BJ (cell line): ENCODE measurements at regions not wholly inside any gene's neighbourhood (a gene's known extent, or its start where the extent isn't known, plus 50 kb on each side); places are given as distances from the start of the nearest gene placed in this dataset.
"Not testable (repeated sequence)": the region's sequence is repeated elsewhere in the genome, so short reads cannot be mapped to it uniquely, and the experiment has no call there.

Source experiments
- CTCF ChIA-PET: fragments of 350-600 bp; formaldehyde crosslinking; extraction: SDS; loops from one replicate; lab custom pipeline; 2021; ENCODE audit warnings: antibody characterized with exemption, inconsistent platforms; lab: Yijun Ruan, JAX
- POLR2A ChIA-PET: fragments of 300-600 bp; sonication (Branson Sonifier 250); formaldehyde crosslinking; extraction: SDS; loops from one replicate; lab custom pipeline; 2021; ENCODE audit warnings: antibody characterized with exemption; lab: Charles Lee
- DNase-seq: peaks from one replicate; pipeline ENCODE4 v3.0.0-alpha.2; 2011; ENCODE audit warnings: low read depth
- H3K27me3 ChIP-seq: 2 replicates; pipeline ENCODE4 v1.6.0; 2011; ENCODE audit warnings: low read length; ENCODE audit not compliant: control insufficient read depth, insufficient read depth
- H3K36me3 ChIP-seq: 2 replicates; pipeline ENCODE4 v1.5.1; 2011; ENCODE audit warnings: low read length; ENCODE audit not compliant: control insufficient read depth, insufficient read depth
- H3K4me3 ChIP-seq: 2 replicates; pipeline ENCODE4 v1.5.1; 2011; ENCODE audit warnings: low read depth, mild to moderate bottlenecking, control low read depth, low read length
- TF ChIP-seq, protein P1 (sequence below): IDR thresholded peaks from 2 replicates; pipeline ENCODE4 v1.5.1; 2011; ENCODE audit warnings: low read depth, mild to moderate bottlenecking, control low read depth, inconsistent platforms, low read length, moderate library complexity; ENCODE audit not compliant: insufficient read depth

DNA sequence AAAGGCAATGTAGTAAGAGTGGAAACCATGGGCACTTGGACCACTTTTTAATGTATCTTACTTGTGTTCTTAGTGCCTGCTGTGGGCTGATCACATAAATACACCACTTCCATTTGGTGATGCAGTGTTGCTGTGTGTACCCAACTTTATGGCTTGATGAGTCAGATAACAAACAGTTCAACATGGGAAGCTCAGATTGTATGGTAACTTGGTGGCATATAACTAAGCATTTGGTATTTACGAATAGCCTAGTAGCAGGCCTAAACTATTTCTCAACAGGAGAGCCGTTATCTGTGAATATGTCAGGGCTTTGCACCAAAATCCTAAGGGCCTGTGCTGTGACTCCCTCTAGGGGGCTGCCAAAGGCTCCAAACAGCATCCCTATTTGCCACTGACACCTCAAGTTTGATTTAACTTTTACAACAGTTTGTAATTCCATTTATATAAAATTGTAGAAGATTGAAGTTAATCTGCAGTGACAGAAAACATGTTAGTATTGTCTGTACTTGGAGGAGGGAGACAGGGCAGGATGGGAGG is 640.4 kb upstream of the CADM2 start:
- no peak overlapping the region for H3K4me3 ChIP-seq
- no peak for DNase-seq
- ChIA-PET CTCF (no interaction called here), POLR2A (no interaction called here)
- TF ChIP-seq, protein P1, sequence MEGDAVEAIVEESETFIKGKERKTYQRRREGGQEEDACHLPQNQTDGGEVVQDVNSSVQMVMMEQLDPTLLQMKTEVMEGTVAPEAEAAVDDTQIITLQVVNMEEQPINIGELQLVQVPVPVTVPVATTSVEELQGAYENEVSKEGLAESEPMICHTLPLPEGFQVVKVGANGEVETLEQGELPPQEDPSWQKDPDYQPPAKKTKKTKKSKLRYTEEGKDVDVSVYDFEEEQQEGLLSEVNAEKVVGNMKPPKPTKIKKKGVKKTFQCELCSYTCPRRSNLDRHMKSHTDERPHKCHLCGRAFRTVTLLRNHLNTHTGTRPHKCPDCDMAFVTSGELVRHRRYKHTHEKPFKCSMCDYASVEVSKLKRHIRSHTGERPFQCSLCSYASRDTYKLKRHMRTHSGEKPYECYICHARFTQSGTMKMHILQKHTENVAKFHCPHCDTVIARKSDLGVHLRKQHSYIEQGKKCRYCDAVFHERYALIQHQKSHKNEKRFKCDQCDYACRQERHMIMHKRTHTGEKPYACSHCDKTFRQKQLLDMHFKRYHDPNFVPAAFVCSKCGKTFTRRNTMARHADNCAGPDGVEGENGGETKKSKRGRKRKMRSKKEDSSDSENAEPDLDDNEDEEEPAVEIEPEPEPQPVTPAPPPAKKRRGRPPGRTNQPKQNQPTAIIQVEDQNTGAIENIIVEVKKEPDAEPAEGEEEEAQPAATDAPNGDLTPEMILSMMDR: no peak
- H3K27me3 ChIP-seq: no peaks in the 10 kb centered on the region
- no peaks in the 10 kb centered on the region for H3K36me3 ChIP-seq

DNA sequence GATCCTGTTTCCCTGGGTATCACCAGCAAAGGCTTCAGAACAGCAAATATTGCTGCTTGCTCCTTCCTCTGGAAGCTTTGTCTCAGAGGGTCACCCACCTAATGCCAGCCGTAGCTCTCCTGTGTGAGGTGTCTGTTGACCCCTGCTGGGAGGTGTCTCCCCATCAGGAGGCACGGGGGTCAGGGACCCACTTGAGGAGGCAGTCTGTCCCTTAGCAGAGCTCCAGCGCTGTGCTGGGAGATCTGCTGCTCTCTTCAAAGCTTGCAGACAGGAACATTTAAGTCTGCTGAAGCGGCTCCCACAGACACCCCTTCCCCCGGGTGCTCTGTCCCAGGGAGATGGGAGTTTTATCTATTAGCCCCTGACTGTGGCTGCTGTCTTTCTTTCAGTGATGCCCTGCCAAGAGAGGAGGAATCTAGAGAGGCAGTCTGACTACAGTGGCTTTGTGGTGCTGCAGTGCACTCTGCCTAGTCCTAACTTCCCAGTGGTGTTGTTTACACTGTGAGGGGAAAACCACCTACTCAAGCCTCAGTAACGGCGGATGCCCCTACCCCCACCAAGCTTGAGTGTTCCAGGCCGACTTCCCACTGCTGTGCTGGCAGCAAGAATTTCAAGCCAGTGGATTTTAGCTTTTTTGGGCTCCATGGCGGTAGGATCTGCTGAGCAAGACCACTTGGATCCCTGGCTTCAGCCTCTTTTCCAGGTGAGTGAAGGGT is 593.1 kb upstream of the CADM2 start:
- H3K27me3 ChIP-seq, CTCF ChIA-PET, H3K36me3 ChIP-seq, DNase-seq, H3K4me3 ChIP-seq, POLR2A ChIA-PET: not testable (repeated sequence)
